Prostate gland (tissue), 2 donors: ENCODE measurements at regions not wholly inside any gene's neighbourhood (a gene's known extent, or its start where the extent isn't known, plus 50 kb on each side); places are given as distances from the start of the nearest gene placed in this dataset.

Source experiments
- CTCF ChIP-seq, 4 experiments: fragments of 200-600 bp in 2 of 4; fragments of 450-650 bp in 2 of 4; sonication (generic) in 2 of 4; IDR thresholded peaks; 1 replicate in 3 of 4; 2 replicates in 1 of 4; pipeline ENCODE4 v1.5.1; 2016 to 2019; ENCODE audit warnings: antibody characterized with exemption in 4 of 4, mild to moderate bottlenecking in 2 of 4, moderate library complexity in 2 of 4
- POLR2A ChIP-seq: fragments of 450-650 bp; IDR thresholded peaks from one replicate; pipeline ENCODE4 v1.6.1; 2016; ENCODE audit warnings: antibody characterized with exemption, mild to moderate bottlenecking
- POLR2AphosphoS5 ChIP-seq: sonication (generic); formaldehyde crosslinking; IDR thresholded peaks from one replicate; pipeline ENCODE4 v1.6.1; 2017; ENCODE audit warnings: antibody characterized with exemption

GRCh38 chr15:39320886-39321285, 260.0 kb upstream of the THBS1 start:
- no peak for TF ChIP-seq POLR2A
- TF ChIP-seq POLR2AphosphoS5, result no peak
- TF ChIP-seq CTCF (IDR thresholded peaks at IDR 0.05), result no peak
